OCI-LY7 (cell line): ENCODE measurements at regions not wholly inside any gene's neighbourhood (a gene's known extent, or its start where the extent isn't known, plus 50 kb on each side); places are given as distances from the start of the nearest gene placed in this dataset.

Experiments
- BruUV-seq: library from RNA; stranded (reverse); fragments of 400-500 nt; replicated peaks from 2 replicates; lab custom pipeline; 2021; lab: Mats Ljungman, UMichigan
- CTCF ChIA-PET: fragments of 300-600 bp; sonication (Branson Sonifier 250); formaldehyde crosslinking; loops from one replicate; lab custom pipeline; 2022; ENCODE audit warnings: antibody characterized with exemption; ENCODE audit not compliant: unreplicated experiment; lab: Charles Lee
- POLR2A ChIA-PET: fragments of 300-600 bp; sonication (Branson Sonifier 250); formaldehyde crosslinking; loops from one replicate; lab custom pipeline; 2022; ENCODE audit warnings: antibody characterized with exemption; lab: Charles Lee
- DNase-seq: peaks from one replicate; pipeline ENCODE4 v3.0.0-alpha.2; 2015; ENCODE audit warnings: low spot score
- H2AFZ ChIP-seq: fragments of 200-600 bp; sonication (generic), shearing (Covaris generic); 2 replicates; pipeline ENCODE4 v1.6.1; 2014; ENCODE audit warnings: mild to moderate bottlenecking, antibody characterized with exemption, low read length, moderate library complexity
- H3K27ac ChIP-seq: fragments of 200-600 bp; sonication (generic); 2 replicates; pipeline ENCODE4 v1.5.1; 2014; ENCODE audit warnings: mixed run types, low read depth, mild to moderate bottlenecking, moderate library complexity, low read length, inconsistent platforms; ENCODE audit not compliant: poor library complexity, severe bottlenecking
- H3K36me3 ChIP-seq: fragments of 200-600 bp; sonication (generic); 2 replicates; pipeline ENCODE4 v1.6.1; 2014; ENCODE audit warnings: mild to moderate bottlenecking, antibody characterized with exemption, low read length, moderate library complexity, mixed read lengths; ENCODE audit not compliant: insufficient read depth
- H3K4me1 ChIP-seq: fragments of 200-600 bp; sonication (generic); 2 replicates; pipeline ENCODE4 v1.5.1; 2014; ENCODE audit warnings: mild to moderate bottlenecking, low read length; ENCODE audit not compliant: insufficient read depth, poor library complexity, severe bottlenecking
- H3K4me2 ChIP-seq: fragments of 200-600 bp; sonication (generic); 2 replicates; pipeline ENCODE4 v1.6.1; 2014; ENCODE audit warnings: mild to moderate bottlenecking, low read length
- H3K4me3 ChIP-seq: fragments of 200-600 bp; sonication (generic); 2 replicates; pipeline ENCODE4 v1.5.1; 2014; ENCODE audit warnings: mild to moderate bottlenecking, low read depth, low read length; ENCODE audit not compliant: poor library complexity, severe bottlenecking
- H3K79me2 ChIP-seq: fragments of 200-600 bp; sonication (generic); 2 replicates; pipeline ENCODE4 v1.6.1; 2016; ENCODE audit warnings: low read depth, mild to moderate bottlenecking, low read length, moderate library complexity, mixed read lengths; ENCODE audit not compliant: insufficient read depth
- H3K9me2 ChIP-seq: fragments of 200-600 bp; sonication (generic); 2 replicates; pipeline ENCODE4 v1.6.1; 2016; ENCODE audit warnings: mild to moderate bottlenecking, low read length, mixed read lengths; ENCODE audit not compliant: insufficient read depth
- H3K9me3 ChIP-seq: fragments of 200-600 bp; sonication (generic); 2 replicates; pipeline ENCODE4 v1.6.1; 2014; ENCODE audit warnings: mild to moderate bottlenecking, mixed run types, low read length, mixed read lengths
- H4K20me1 ChIP-seq: fragments of 200-600 bp; sonication (generic); 2 replicates; pipeline ENCODE4 v1.6.1; 2014; ENCODE audit warnings: mild to moderate bottlenecking, antibody characterized with exemption, low read length, moderate library complexity, mixed read lengths; ENCODE audit not compliant: insufficient read depth
- CTCF ChIP-seq: fragments of 200-600 bp; sonication (generic); conservative IDR thresholded peaks from 2 replicates; pipeline ENCODE4 v1.5.1; 2014; ENCODE audit warnings: mild to moderate bottlenecking, antibody characterized with exemption, low read length, moderate library complexity, mixed read lengths
- EZH2phosphoT487 ChIP-seq: fragments of 200-600 bp; sonication (generic); IDR thresholded peaks from 2 replicates; pipeline ENCODE4 v1.6.1; 2018; ENCODE audit warnings: low read depth, borderline replicate concordance, mild to moderate bottlenecking, mixed run types, antibody characterized with exemption, low read length, moderate library complexity, mixed read lengths
- intact Hi-C: fragments of 100-400 bp; cut with micrococcal nuclease; formaldehyde crosslinking; loops from one replicate; pipeline ENCODE4 v1.10.0; 2022; ENCODE audit not compliant: unreplicated experiment

GRCh38 chr4:138891631-138892031 is 124.0 kb upstream of the NOCT start:
- DNase-seq: no peak
- POLR2A ChIA-PET: no interaction called here
- H2AFZ ChIP-seq: no peak overlapping the region
- H3K79me2 ChIP-seq: no peaks in the 10 kb centered on the region
- no peak overlapping the region for H3K4me2 ChIP-seq
- no peaks in the 10 kb centered on the region for H3K9me3 ChIP-seq
- CTCF ChIA-PET: no interaction called here
- no peak for TF ChIP-seq EZH2phosphoT487
- no peak for TF ChIP-seq CTCF
- intact Hi-C loops: no loop called here
- no peaks in the 10 kb centered on the region for H3K4me1 ChIP-seq
- H3K36me3 ChIP-seq: no peaks in the 10 kb centered on the region
- no peak overlapping the region for H3K27ac ChIP-seq
- no peak overlapping the region for H3K4me3 ChIP-seq
- BruUV-seq: no TSS peak
- H4K20me1 ChIP-seq: no peaks in the 10 kb centered on the region
- no peaks in the 10 kb centered on the region for H3K9me2 ChIP-seq

- H3K4me3 ChIP-seq: no peak overlapping the region
- TF ChIP-seq EZH2phosphoT487 (no peak), CTCF (no peak)
- H3K4me1 ChIP-seq: no peaks in the 10 kb centered on the region
- no peak for DNase-seq
- H3K27ac ChIP-seq: no peak overlapping the region
- no peak overlapping the region for H3K4me2 ChIP-seq
- BruUV-seq: no TSS peak
- no peaks in the 10 kb centered on the region for H3K9me3 ChIP-seq
- ChIA-PET CTCF (no interaction called here), POLR2A (no interaction called here)
- H3K36me3 ChIP-seq: no peaks in the 10 kb centered on the region
- no peak overlapping the region for H2AFZ ChIP-seq
- no peaks in the 10 kb centered on the region for H3K9me2 ChIP-seq
- no peaks in the 10 kb centered on the region for H3K79me2 ChIP-seq
- intact Hi-C loops: no loop called here
- no peaks in the 10 kb centered on the region for H4K20me1 ChIP-seq
Observed at GRCh38 chr4:138890891-138891570, 124.5 kb upstream of the NOCT start.

- DNase-seq: no peak
- Histone ChIP-seq H2AFZ (no peak overlapping the region), H3K9me2 (no peaks in the 10 kb centered on the region), H3K9me3 (no peaks in the 10 kb centered on the region), H3K4me3 (no peak overlapping the region), H3K36me3 (no peaks in the 10 kb centered on the region), H3K4me1 (no peaks in the 10 kb centered on the region), H4K20me1 (no peaks in the 10 kb centered on the region), H3K79me2 (no peaks in the 10 kb centered on the region), H3K27ac (no peak overlapping the region), H3K4me2 (no peak overlapping the region)
- POLR2A ChIA-PET: interaction anchor here (0.5 kb wide), 1 partner anchor 853 kb away, joined by 3 read pairs; no protein-coding TSS in a partner anchor
- CTCF ChIA-PET: interaction anchor here (0.5 kb wide), 1 partner anchor 740 kb away, joined by 5 read pairs; no protein-coding TSS in a partner anchor
- no peak for TF ChIP-seq CTCF
- no peak for TF ChIP-seq EZH2phosphoT487
- intact Hi-C loops: no loop called here
- BruUV-seq: no TSS peak
Observed at GRCh38 chr4:138889216-138889615, 126.4 kb upstream of the NOCT start.
